ENCODE measurements at regions not wholly inside any gene's neighbourhood (a gene's known extent, or its start where the extent isn't known, plus 50 kb on each side); places are given as distances from the start of the nearest gene placed in this dataset.

DNA sequence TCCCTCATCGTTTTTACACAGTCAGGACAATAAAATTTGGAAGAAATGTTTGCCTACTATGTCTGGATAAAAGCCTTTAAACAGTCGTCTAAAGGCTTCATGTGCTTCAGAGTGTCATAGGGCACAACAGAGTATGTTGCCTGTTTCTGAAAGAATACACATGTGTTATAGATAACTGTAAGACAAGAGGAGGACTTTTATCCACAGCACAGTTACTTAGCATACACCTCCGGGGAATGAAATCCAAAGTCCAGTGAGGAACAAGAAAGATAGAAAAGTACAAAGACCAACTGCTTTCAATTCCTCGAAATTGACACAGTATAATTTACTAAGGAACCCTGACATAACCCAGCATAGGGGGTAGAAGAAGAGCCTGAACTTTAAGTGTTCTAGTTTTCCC is 835.6 kb downstream of the PCDH17 start:
- TF ChIP-seq EZH2 (IDR thresholded peaks at IDR 0.05; ENCODE audit: borderline replicate concordance, low read length): no peak
- TF ChIP-seq, protein P1, sequence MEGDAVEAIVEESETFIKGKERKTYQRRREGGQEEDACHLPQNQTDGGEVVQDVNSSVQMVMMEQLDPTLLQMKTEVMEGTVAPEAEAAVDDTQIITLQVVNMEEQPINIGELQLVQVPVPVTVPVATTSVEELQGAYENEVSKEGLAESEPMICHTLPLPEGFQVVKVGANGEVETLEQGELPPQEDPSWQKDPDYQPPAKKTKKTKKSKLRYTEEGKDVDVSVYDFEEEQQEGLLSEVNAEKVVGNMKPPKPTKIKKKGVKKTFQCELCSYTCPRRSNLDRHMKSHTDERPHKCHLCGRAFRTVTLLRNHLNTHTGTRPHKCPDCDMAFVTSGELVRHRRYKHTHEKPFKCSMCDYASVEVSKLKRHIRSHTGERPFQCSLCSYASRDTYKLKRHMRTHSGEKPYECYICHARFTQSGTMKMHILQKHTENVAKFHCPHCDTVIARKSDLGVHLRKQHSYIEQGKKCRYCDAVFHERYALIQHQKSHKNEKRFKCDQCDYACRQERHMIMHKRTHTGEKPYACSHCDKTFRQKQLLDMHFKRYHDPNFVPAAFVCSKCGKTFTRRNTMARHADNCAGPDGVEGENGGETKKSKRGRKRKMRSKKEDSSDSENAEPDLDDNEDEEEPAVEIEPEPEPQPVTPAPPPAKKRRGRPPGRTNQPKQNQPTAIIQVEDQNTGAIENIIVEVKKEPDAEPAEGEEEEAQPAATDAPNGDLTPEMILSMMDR (conservative IDR thresholded peaks at IDR 0.05 in 1 of 2, IDR thresholded peaks at IDR 0.05 in 1 of 2; ENCODE audit: extremely low read depth in 1 of 2, insufficient read depth in 1 of 2, low read depth in 1 of 2, low read length in 2 of 2): no peak

All from mammary epithelial cell (primary cell).